SJSA1 (cell line): ENCODE measurements at regions not wholly inside any gene's neighbourhood (a gene's known extent, or its start where the extent isn't known, plus 50 kb on each side); places are given as distances from the start of the nearest gene placed in this dataset.
A peak's percentile ranks its signal among the peaks of the same experiment; 100 is the strongest.
"Not testable (repeated sequence)": the region's sequence is repeated elsewhere in the genome, so short reads cannot be mapped to it uniquely, and the experiment has no call there.

Source experiments
- DNase-seq, 2 experiments: peaks; one replicate each; pipeline ENCODE4 v3.0.0-alpha.2; 2015 to 2020; ENCODE audit warnings: low spot score in 2 of 2, low read depth in 1 of 2
- H3K27ac ChIP-seq: fragments of 250-450 bp; sonication (Bioruptor Pico); 2 replicates; pipeline ENCODE4 v1.5.1; 2020; ENCODE audit warnings: mild to moderate bottlenecking, moderate library complexity
- H3K27me3 ChIP-seq: fragments of 250-450 bp; sonication (Bioruptor Pico); replicated peaks from 2 replicates; pipeline ENCODE4 v1.5.1; 2020; ENCODE audit warnings: mild to moderate bottlenecking, moderate library complexity
- H3K36me3 ChIP-seq: fragments of 250-450 bp; sonication (Bioruptor Pico); 2 replicates; pipeline ENCODE4 v1.5.1; 2020; ENCODE audit warnings: mild to moderate bottlenecking
- H3K4me1 ChIP-seq: fragments of 250-450 bp; sonication (Bioruptor Pico); replicated peaks from 2 replicates; pipeline ENCODE4 v1.6.1; 2021; ENCODE audit warnings: mild to moderate bottlenecking
- H3K4me3 ChIP-seq: fragments of 250-450 bp; sonication (Bioruptor Pico); 2 replicates; pipeline ENCODE4 v1.5.1; 2020; ENCODE audit warnings: mild to moderate bottlenecking
- H3K9me3 ChIP-seq: fragments of 250-450 bp; sonication (Bioruptor Pico); replicated peaks from 2 replicates; pipeline ENCODE4 v1.5.1; 2020; ENCODE audit warnings: mild to moderate bottlenecking

GRCh38 chr14:19300838-19301237 lies 133.3 kb downstream of the POTEG start:
- not testable (repeated sequence) for H3K4me3 ChIP-seq, H3K27me3 ChIP-seq, H3K4me1 ChIP-seq

GRCh38 chr14:19303844-19304243 lies 130.3 kb downstream of the POTEG start:
- not testable (repeated sequence) for DNase-seq, H3K36me3 ChIP-seq, H3K27me3 ChIP-seq, H3K4me1 ChIP-seq, H3K27ac ChIP-seq, H3K9me3 ChIP-seq, H3K4me3 ChIP-seq

More at GRCh38 chr14:19300838-19301237, 133.3 kb downstream of the POTEG start:
- DNase-seq, result peak in 1 of 2 experiments; percentile 23
- H3K27ac ChIP-seq, H3K9me3 ChIP-seq, H3K36me3 ChIP-seq: not testable (repeated sequence)

DNA sequence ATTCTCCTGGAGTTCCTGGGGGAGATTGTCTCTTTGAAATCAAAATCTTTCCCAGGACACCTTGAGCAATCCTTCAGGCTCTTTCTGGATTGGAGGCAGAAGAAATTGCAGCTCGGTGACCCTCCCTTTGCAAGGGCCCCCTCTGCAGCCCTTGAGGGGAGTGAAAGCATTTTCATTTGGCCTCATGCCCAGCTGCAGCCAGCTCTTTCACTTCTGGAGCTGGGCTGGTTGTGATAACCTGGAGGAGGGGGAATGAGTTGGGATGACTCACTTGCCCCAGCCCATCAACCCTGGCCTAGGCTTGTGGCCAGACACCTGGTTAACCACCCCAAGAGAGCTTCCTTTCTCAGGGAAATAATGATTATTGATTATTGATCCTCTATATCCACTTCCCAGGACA lies 129.7 kb downstream of the POTEG start:
- DNase-seq, H3K27ac ChIP-seq, H3K36me3 ChIP-seq, H3K4me1 ChIP-seq, H3K9me3 ChIP-seq, H3K4me3 ChIP-seq, H3K27me3 ChIP-seq: not testable (repeated sequence)

GRCh38 chr14:19304918-19305317 lies 129.2 kb downstream of the POTEG start:
- H3K9me3 ChIP-seq, H3K4me1 ChIP-seq, H3K36me3 ChIP-seq, H3K27me3 ChIP-seq, H3K27ac ChIP-seq, DNase-seq, H3K4me3 ChIP-seq: not testable (repeated sequence)

GRCh38 chr14:19305776-19306175 lies 128.4 kb downstream of the POTEG start:
- H3K4me3 ChIP-seq, H3K4me1 ChIP-seq, DNase-seq, H3K27me3 ChIP-seq, H3K27ac ChIP-seq, H3K9me3 ChIP-seq, H3K36me3 ChIP-seq: not testable (repeated sequence)

- H3K36me3 ChIP-seq, DNase-seq, H3K9me3 ChIP-seq, H3K4me3 ChIP-seq, H3K27me3 ChIP-seq, H3K4me1 ChIP-seq, H3K27ac ChIP-seq: not testable (repeated sequence)
Observed at GRCh38 chr14:19306405-19306804, 127.7 kb downstream of the POTEG start.

GRCh38 chr14:19311023-19311422 lies 123.1 kb downstream of the POTEG start:
- not testable (repeated sequence) for H3K36me3 ChIP-seq, H3K4me1 ChIP-seq, H3K9me3 ChIP-seq, DNase-seq, H3K4me3 ChIP-seq, H3K27me3 ChIP-seq, H3K27ac ChIP-seq

GRCh38 chr14:19330678-19331077 lies 103.5 kb downstream of the POTEG start:
- H3K4me3 ChIP-seq, H3K36me3 ChIP-seq, H3K27ac ChIP-seq, DNase-seq, H3K9me3 ChIP-seq, H3K4me1 ChIP-seq, H3K27me3 ChIP-seq: not testable (repeated sequence)

DNA sequence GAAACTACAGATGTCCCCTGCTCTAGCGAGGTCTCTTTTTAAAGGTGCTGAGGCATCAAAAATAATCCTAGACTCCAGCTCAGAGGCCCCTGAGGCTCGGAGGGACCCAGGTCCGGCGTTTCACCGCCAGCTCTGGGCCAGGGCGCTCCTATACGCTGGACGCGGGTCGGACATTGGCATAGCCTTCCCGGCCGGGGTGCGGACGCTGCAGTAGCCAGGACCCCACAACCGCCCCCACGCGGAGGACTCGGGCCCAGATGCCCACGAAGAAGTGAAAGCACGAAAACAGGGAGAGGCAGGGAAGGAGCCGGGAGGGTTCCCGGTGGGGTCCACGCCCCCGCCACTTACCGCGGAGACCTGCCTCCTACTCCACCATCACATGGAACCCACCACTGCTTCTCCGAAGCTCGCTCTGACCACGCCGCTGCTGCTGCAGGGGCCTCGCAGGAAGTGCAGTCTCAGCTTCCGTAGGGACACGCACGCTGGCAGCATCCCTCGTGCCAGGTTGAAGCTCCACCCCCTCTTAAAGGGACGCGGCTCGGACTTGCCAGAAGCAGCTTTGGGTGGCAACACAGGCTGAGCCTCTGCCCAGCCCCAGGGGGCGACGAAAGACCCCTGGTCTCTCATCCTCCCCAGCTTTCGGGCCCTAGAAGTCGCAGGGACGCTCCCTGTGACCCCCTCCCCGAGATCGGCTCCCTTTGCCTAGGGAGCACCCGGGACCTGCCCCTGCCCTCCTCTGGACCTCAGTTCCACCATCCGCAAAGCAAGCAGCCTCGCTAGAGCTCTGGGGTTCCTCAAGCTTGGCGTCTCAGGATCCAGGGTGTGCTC lies 96.7 kb downstream of the POTEG start:
- H3K4me3 ChIP-seq, DNase-seq, H3K36me3 ChIP-seq, H3K4me1 ChIP-seq, H3K9me3 ChIP-seq, H3K27ac ChIP-seq, H3K27me3 ChIP-seq: not testable (repeated sequence)

- not testable (repeated sequence) for H3K27ac ChIP-seq, H3K27me3 ChIP-seq, H3K4me3 ChIP-seq, H3K9me3 ChIP-seq, H3K4me1 ChIP-seq, DNase-seq, H3K36me3 ChIP-seq
Observed at GRCh38 chr14:19338060-19338372, 96.1 kb downstream of the POTEG start.

DNA sequence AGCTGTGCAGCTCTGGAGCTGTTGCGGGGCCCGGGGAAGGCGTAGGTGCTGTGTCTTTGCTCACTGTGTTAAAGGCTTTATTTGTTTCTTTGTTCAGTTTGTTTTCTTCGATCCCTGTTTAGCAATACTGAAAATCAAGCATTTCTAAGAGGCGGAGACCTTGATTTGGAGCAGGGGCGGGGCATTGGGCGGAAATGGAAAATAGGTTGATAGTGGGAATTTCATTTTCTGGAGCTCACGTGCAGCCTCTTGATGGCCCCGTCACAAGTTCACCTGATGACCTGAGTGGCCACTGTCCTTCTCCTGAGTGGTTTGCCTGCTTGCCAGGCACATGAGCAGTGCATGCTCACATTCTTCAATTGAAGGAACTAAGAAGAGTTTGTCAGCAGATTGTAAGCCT lies 93.2 kb downstream of the POTEG start:
- H3K4me1 ChIP-seq, H3K36me3 ChIP-seq, H3K27me3 ChIP-seq, H3K27ac ChIP-seq, H3K9me3 ChIP-seq, H3K4me3 ChIP-seq, DNase-seq: not testable (repeated sequence)

DNA sequence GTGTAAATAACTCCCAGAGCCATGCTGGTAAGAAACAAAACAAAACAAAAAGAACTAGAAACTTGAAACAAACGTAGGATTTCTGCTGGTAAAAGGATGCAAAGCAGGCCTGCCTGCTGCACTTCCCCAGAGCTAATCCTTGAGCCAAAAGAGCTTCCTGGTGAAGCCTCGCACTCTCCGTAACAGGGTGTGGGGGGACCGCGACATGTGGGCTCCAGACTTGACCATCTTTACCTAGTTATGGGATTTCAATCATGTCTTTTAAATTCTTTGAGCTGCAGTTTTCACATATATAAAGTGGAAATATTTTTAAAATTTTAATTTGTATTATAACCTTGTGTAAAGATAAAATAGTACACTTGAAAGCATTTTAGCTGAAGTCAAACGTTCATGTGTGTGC lies 92.5 kb downstream of the POTEG start:
- H3K9me3 ChIP-seq, H3K27me3 ChIP-seq, H3K27ac ChIP-seq, H3K36me3 ChIP-seq, H3K4me1 ChIP-seq, DNase-seq, H3K4me3 ChIP-seq: not testable (repeated sequence)

- not testable (repeated sequence) for H3K9me3 ChIP-seq, H3K27ac ChIP-seq, H3K4me1 ChIP-seq, H3K4me3 ChIP-seq, DNase-seq, H3K36me3 ChIP-seq, H3K27me3 ChIP-seq
Observed at GRCh38 chr14:19344261-19344660, 89.9 kb downstream of the POTEG start.

GRCh38 chr14:19344689-19345088 lies 89.5 kb downstream of the POTEG start:
- H3K27me3 ChIP-seq, H3K4me3 ChIP-seq, H3K4me1 ChIP-seq, H3K27ac ChIP-seq, DNase-seq, H3K9me3 ChIP-seq, H3K36me3 ChIP-seq: not testable (repeated sequence)

- H3K27ac ChIP-seq, H3K9me3 ChIP-seq, H3K27me3 ChIP-seq, H3K4me1 ChIP-seq, DNase-seq, H3K36me3 ChIP-seq, H3K4me3 ChIP-seq: not testable (repeated sequence)
Observed at GRCh38 chr14:19345298-19345911, 88.7 kb downstream of the POTEG start.
